ENCODE measurements at regions not wholly inside any gene's neighbourhood (a gene's known extent, or its start where the extent isn't known, plus 50 kb on each side); places are given as distances from the start of the nearest gene placed in this dataset.

DNA sequence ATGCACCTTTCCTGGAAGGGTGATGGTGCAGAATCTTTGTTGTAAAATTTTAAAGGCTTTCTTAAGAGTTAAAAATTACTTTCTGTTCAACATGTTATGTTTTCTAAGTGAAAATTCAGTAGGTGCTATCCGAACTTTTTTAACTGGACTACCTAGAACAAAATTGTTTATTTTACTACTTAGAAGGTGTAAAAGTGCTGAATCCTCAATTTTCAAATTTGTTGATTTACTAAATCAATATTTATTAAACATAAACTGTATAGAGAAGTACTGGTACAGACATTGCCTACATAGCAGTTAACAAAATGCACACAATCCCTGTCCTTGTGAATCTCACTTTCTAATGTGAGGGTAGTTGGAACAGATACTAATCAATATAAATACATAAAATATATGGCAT lies 277.5 kb downstream of the CTH start (continued):
- no peak for TF ChIP-seq ZNF441 (CRISPR knock-in tag; IDR thresholded peaks at IDR 0.05; ENCODE audit: borderline replicate concordance)

DNA sequence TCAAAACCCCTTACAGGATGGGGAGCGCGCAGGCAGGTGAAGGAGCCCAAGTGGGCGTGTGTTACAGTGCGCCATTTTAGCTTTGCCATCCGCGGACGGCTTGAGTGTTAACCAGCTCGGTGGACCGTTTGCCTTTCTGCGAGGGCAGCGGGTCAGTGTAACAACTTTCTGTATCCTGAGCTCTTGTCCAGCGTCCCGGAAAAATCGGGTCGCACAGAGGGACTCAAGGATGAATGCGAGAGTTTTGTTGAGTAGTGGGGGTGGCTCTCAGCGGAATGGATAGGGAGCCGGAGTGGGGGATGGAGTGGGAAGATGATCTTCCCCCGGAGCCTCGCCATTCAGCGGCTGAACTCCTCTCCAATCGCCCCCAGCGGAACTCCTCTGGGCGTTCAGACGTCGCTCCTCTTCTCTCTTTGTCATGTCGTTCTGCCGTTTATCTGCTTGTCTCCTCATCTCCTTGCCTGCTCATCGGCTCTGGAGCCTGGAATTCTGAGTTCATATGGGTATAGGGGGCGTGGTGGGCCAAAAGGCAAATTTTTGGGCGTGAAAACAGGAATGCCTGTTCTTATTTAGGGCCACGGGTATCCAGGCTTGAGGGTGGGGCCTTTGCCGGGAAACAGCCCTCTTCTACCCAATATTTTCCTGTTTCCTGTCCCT lies 295.4 kb downstream of the CTH start:
- no peaks in the 10 kb centered on the region for H3K9me3 ChIP-seq (ENCODE audit: low read length)
- intact Hi-C loops (cut with micrococcal nuclease; ENCODE audit: unreplicated experiment) = no loop called here
- no peaks in the 10 kb centered on the region for H3K36me3 ChIP-seq (replicated peaks in 1 of 2; ENCODE audit: control insufficient read depth in 1 of 2, insufficient read depth in 2 of 2, low read length in 2 of 2)
- POLR2A ChIA-PET = no interaction called here
- H3K9ac ChIP-seq (ENCODE audit: insufficient read depth, low read depth, low read length) = no peak overlapping the region
- H3K4me2 ChIP-seq (ENCODE audit: low read depth, low read length) = peak overlapping the region; percentile 30
- BruUV-seq (replicated peaks) = no TSS peak
- no peak for DNase-seq (ENCODE audit: low spot score)
- H3K27me3 ChIP-seq (ENCODE audit: control insufficient read depth in 1 of 2, insufficient read depth in 2 of 2, low read length in 2 of 2) = no peaks in the 10 kb centered on the region
- no peak overlapping the region for H2AFZ ChIP-seq (ENCODE audit: low read length)
- H3K4me1 ChIP-seq (ENCODE audit: insufficient read depth, low read length) = no peaks in the 10 kb centered on the region
- WGBS (ENCODE audit: low lambda C conversion rate) = 22% methylated on average over 28 of the region's 33 CpGs
- peak overlapping the region in 1 of 3 experiments; percentile 5; a peak in 1 of 6 replicates for H3K4me3 ChIP-seq (replicated peaks in 1 of 3; ENCODE audit: insufficient read depth in 1 of 3, low read depth in 2 of 3, low read length in 3 of 3)
- peak; percentile 46; the same call in 2 of the 3 replicates for ATAC-seq
- in situ Hi-C loops (cut with HindIII; ENCODE audit: extremely low pct_ligation_motif_present, low pct_unique_long_range_greater_than_20kb) = no loop called here
- no peaks in the 10 kb centered on the region for H3K79me2 ChIP-seq (ENCODE audit: insufficient read depth, low read length)
- no peaks in the 10 kb centered on the region for H4K20me1 ChIP-seq (ENCODE audit: insufficient read depth, low read length)
- CTCF ChIA-PET (ENCODE audit: low intra/inter-chr PET ratio, low total read pairs) = no interaction called here
- FAIRE-seq = no peak
- no peak overlapping the region for H3K27ac ChIP-seq (ENCODE audit: extremely low read length, insufficient read depth, low read length)
- TF ChIP-seq NFRKB (IDR thresholded peaks at IDR 0.05) (no peak), PCBP2 (optimal IDR thresholded peaks at IDR 0.05; ENCODE audit: low read depth, low read length, poor library complexity, severe bottlenecking) (no peak), MIXL1 (CRISPR knock-in tag; IDR thresholded peaks at IDR 0.05) (no peak), ZBTB8A (CRISPR knock-in tag; IDR thresholded peaks at IDR 0.05; ENCODE audit: borderline replicate concordance, low read depth) (no peak), JUNB (CRISPR knock-in tag; IDR thresholded peaks at IDR 0.05; ENCODE audit: borderline replicate concordance) (no peak), PITX1 (CRISPR knock-in tag; IDR thresholded peaks at IDR 0.05) (no peak)
- TF ChIP-seq, protein P1, sequence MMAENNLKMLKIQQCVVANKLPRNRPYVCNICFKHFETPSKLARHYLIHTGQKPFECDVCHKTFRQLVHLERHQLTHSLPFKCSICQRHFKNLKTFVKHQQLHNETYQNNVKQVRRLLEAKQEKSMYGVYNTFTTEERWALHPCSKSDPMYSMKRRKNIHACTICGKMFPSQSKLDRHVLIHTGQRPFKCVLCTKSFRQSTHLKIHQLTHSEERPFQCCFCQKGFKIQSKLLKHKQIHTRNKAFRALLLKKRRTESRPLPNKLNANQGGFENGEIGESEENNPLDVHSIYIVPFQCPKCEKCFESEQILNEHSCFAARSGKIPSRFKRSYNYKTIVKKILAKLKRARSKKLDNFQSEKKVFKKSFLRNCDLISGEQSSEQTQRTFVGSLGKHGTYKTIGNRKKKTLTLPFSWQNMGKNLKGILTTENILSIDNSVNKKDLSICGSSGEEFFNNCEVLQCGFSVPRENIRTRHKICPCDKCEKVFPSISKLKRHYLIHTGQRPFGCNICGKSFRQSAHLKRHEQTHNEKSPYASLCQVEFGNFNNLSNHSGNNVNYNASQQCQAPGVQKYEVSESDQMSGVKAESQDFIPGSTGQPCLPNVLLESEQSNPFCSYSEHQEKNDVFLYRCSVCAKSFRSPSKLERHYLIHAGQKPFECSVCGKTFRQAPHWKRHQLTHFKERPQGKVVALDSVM (CRISPR knock-in tag; IDR thresholded peaks at IDR 0.05) = no peak
- TF ChIP-seq, protein P2, sequence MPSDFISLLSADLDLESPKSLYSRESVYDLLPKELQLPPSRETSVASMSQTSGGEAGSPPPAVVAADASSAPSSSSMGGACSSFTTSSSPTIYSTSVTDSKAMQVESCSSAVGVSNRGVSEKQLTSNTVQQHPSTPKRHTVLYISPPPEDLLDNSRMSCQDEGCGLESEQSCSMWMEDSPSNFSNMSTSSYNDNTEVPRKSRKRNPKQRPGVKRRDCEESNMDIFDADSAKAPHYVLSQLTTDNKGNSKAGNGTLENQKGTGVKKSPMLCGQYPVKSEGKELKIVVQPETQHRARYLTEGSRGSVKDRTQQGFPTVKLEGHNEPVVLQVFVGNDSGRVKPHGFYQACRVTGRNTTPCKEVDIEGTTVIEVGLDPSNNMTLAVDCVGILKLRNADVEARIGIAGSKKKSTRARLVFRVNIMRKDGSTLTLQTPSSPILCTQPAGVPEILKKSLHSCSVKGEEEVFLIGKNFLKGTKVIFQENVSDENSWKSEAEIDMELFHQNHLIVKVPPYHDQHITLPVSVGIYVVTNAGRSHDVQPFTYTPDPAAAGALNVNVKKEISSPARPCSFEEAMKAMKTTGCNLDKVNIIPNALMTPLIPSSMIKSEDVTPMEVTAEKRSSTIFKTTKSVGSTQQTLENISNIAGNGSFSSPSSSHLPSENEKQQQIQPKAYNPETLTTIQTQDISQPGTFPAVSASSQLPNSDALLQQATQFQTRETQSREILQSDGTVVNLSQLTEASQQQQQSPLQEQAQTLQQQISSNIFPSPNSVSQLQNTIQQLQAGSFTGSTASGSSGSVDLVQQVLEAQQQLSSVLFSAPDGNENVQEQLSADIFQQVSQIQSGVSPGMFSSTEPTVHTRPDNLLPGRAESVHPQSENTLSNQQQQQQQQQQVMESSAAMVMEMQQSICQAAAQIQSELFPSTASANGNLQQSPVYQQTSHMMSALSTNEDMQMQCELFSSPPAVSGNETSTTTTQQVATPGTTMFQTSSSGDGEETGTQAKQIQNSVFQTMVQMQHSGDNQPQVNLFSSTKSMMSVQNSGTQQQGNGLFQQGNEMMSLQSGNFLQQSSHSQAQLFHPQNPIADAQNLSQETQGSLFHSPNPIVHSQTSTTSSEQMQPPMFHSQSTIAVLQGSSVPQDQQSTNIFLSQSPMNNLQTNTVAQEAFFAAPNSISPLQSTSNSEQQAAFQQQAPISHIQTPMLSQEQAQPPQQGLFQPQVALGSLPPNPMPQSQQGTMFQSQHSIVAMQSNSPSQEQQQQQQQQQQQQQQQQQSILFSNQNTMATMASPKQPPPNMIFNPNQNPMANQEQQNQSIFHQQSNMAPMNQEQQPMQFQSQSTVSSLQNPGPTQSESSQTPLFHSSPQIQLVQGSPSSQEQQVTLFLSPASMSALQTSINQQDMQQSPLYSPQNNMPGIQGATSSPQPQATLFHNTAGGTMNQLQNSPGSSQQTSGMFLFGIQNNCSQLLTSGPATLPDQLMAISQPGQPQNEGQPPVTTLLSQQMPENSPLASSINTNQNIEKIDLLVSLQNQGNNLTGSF (CRISPR knock-in tag; IDR thresholded peaks at IDR 0.05) = no peak
- TF ChIP-seq, protein P3, sequence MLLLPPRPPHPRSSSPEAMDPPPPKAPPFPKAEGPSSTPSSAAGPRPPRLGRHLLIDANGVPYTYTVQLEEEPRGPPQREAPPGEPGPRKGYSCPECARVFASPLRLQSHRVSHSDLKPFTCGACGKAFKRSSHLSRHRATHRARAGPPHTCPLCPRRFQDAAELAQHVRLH (CRISPR knock-in tag; IDR thresholded peaks at IDR 0.05; ENCODE audit: borderline replicate concordance, low read depth) = no peak
- TF ChIP-seq, protein P4, sequence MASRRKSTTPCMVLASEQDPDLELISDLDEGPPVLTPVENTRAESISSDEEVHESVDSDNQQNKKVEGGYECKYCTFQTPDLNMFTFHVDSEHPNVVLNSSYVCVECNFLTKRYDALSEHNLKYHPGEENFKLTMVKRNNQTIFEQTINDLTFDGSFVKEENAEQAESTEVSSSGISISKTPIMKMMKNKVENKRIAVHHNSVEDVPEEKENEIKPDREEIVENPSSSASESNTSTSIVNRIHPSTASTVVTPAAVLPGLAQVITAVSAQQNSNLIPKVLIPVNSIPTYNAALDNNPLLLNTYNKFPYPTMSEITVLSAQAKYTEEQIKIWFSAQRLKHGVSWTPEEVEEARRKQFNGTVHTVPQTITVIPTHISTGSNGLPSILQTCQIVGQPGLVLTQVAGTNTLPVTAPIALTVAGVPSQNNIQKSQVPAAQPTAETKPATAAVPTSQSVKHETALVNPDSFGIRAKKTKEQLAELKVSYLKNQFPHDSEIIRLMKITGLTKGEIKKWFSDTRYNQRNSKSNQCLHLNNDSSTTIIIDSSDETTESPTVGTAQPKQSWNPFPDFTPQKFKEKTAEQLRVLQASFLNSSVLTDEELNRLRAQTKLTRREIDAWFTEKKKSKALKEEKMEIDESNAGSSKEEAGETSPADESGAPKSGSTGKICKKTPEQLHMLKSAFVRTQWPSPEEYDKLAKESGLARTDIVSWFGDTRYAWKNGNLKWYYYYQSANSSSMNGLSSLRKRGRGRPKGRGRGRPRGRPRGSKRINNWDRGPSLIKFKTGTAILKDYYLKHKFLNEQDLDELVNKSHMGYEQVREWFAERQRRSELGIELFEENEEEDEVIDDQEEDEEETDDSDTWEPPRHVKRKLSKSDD (CRISPR knock-in tag; IDR thresholded peaks at IDR 0.05; ENCODE audit: low read depth) = no peak
